ENCODE measurements at regions not wholly inside any gene's neighbourhood (a gene's known extent, or its start where the extent isn't known, plus 50 kb on each side); places are given as distances from the start of the nearest gene placed in this dataset.

DNA sequence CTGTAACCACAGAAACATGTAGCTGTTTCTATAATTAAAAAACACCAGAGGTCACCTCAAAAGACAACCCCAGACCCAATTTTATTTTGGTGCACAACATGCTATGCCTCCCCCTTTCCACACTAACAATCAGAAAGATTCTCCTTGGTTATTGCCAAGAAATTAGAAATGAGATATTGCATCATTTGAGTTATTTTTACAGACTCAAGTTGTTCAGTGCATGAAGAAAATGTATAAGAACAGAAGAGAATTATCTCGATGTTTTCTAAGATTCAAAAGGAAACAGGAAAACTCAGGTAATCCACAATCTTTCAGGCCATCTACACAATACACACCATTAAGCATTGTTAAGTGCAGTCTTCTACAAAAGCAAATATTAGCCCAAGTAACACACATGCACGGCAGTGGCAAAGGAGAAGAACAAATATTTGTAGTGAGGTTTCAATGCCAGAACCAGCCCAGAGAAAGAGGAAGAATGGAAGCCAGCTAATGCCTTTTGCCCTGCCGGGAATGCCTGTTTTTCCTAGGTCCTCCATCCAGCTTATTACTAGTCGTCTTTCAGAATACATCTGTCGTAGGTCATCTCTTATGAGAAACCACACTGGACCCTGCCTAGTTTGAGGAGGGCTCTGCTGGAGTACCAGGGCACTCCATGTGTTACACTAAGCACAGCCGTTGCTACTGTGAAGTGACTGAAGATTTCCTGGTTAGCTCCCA, 67.6 kb upstream of the C1GALT1 start:
- H3K4me1 ChIP-seq (ENCODE audit: control insufficient read depth, extremely low read depth, insufficient read depth, low read length) = no peaks in the 10 kb centered on the region
- no peak for FAIRE-seq
- H3K27ac ChIP-seq (ENCODE audit: control insufficient read depth, insufficient read depth, low read length) = no peak overlapping the region
- H3K36me3 ChIP-seq (ENCODE audit: control insufficient read depth in 2 of 2, extremely low read depth in 1 of 2, insufficient read depth in 2 of 2, low read length in 2 of 2) = no peaks in the 10 kb centered on the region
- H4K20me1 ChIP-seq (ENCODE audit: control insufficient read depth, extremely low read depth, insufficient read depth, low read length) = no peaks in the 10 kb centered on the region
- H3K27me3 ChIP-seq (ENCODE audit: control insufficient read depth, extremely low read depth, insufficient read depth, low read length) = no peaks in the 10 kb centered on the region
- no peaks in the 10 kb centered on the region for H3K9me1 ChIP-seq (ENCODE audit: control insufficient read depth, extremely low read depth, insufficient read depth, low read length)
- no peak for DNase-seq (ENCODE audit: low read depth, low spot score)
- no peaks in the 10 kb centered on the region for H3K79me2 ChIP-seq (ENCODE audit: control insufficient read depth, insufficient read depth, low read length)
- H3K9ac ChIP-seq (ENCODE audit: control insufficient read depth, extremely low read depth, insufficient read depth, low read length) = no peak overlapping the region
- no peak overlapping the region for H3K4me2 ChIP-seq (ENCODE audit: control insufficient read depth, extremely low read depth, insufficient read depth, low read depth, low read length)
- TF ChIP-seq, protein P1, sequence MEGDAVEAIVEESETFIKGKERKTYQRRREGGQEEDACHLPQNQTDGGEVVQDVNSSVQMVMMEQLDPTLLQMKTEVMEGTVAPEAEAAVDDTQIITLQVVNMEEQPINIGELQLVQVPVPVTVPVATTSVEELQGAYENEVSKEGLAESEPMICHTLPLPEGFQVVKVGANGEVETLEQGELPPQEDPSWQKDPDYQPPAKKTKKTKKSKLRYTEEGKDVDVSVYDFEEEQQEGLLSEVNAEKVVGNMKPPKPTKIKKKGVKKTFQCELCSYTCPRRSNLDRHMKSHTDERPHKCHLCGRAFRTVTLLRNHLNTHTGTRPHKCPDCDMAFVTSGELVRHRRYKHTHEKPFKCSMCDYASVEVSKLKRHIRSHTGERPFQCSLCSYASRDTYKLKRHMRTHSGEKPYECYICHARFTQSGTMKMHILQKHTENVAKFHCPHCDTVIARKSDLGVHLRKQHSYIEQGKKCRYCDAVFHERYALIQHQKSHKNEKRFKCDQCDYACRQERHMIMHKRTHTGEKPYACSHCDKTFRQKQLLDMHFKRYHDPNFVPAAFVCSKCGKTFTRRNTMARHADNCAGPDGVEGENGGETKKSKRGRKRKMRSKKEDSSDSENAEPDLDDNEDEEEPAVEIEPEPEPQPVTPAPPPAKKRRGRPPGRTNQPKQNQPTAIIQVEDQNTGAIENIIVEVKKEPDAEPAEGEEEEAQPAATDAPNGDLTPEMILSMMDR (optimal IDR thresholded peaks at IDR 0.05 in 1 of 3, IDR thresholded peaks at IDR 0.05 in 1 of 3, conservative IDR thresholded peaks at IDR 0.05 in 1 of 3; ENCODE audit: extremely low read depth in 1 of 3, insufficient read depth in 2 of 3, low read length in 3 of 3) = no peak
- TF ChIP-seq EZH2 (IDR thresholded peaks at IDR 0.05; ENCODE audit: low read length) = no peak
- H3K4me3 ChIP-seq (ENCODE audit: control insufficient read depth in 2 of 3, extremely low read depth in 1 of 3, insufficient read depth in 2 of 3, low read depth in 1 of 3, low read length in 3 of 3) = no peak overlapping the region
- dilution Hi-C loops (cut with MboI; ENCODE audit: extremely low pct_ligation_motif_present, low sequenced_read_pairs) = no loop called here
- H2AFZ ChIP-seq (ENCODE audit: control insufficient read depth, low read length) = no peak overlapping the region
- no peaks in the 10 kb centered on the region for H3K9me3 ChIP-seq (ENCODE audit: control insufficient read depth, low read depth, low read length)

DNA sequence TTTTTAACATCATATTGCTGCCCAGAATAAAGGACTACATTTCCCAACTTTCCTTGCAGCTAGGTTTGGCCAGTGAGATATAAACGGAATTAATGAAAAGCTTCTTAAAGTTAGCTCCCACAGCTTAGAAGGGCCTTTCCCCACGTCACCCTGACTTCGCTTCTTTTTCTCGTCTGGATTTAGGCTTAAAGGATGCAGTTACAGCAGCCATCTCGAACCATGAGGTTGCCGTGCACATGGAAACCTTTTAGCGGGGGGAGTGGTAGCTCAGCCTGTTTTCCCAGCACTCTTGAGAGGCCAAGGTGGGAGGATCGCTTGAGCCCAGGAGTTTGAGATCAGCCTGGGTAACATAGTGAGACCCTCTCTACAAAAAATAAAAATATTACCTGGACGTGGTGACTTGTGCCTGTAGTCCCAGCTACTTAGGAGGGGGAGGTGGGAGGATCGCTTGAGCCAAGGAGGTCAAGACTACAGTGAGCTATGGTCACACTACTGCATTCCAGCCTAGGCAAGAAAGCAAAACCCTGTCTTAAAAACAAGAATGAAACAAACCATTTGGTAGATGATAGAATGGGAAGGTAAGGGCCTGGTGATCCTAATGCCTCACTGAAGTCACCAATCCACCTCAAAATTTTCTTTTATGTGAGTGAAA, 64.3 kb upstream of the C1GALT1 start:
- TF ChIP-seq EZH2 (IDR thresholded peaks at IDR 0.05; ENCODE audit: low read length) = no peak
- TF ChIP-seq, protein P1 (optimal IDR thresholded peaks at IDR 0.05 in 1 of 3, IDR thresholded peaks at IDR 0.05 in 1 of 3, conservative IDR thresholded peaks at IDR 0.05 in 1 of 3; ENCODE audit: extremely low read depth in 1 of 3, insufficient read depth in 2 of 3, low read length in 3 of 3) = no peak
- Histone ChIP-seq H3K36me3 (ENCODE audit: control insufficient read depth in 2 of 2, extremely low read depth in 1 of 2, insufficient read depth in 2 of 2, low read length in 2 of 2) (no peaks in the 10 kb centered on the region), H3K9ac (ENCODE audit: control insufficient read depth, extremely low read depth, insufficient read depth, low read length) (no peak overlapping the region), H3K4me3 (ENCODE audit: control insufficient read depth in 2 of 3, extremely low read depth in 1 of 3, insufficient read depth in 2 of 3, low read depth in 1 of 3, low read length in 3 of 3) (no peak overlapping the region), H2AFZ (ENCODE audit: control insufficient read depth, low read length) (no peak overlapping the region), H4K20me1 (ENCODE audit: control insufficient read depth, extremely low read depth, insufficient read depth, low read length) (no peaks in the 10 kb centered on the region), H3K27me3 (ENCODE audit: control insufficient read depth, extremely low read depth, insufficient read depth, low read length) (no peaks in the 10 kb centered on the region), H3K4me1 (ENCODE audit: control insufficient read depth, extremely low read depth, insufficient read depth, low read length) (peaks cover 8% of the 10 kb centered on the region), H3K9me3 (ENCODE audit: control insufficient read depth, low read depth, low read length) (no peaks in the 10 kb centered on the region), H3K27ac (ENCODE audit: control insufficient read depth, insufficient read depth, low read length) (no peak overlapping the region), H3K4me2 (ENCODE audit: control insufficient read depth, extremely low read depth, insufficient read depth, low read depth, low read length) (no peak overlapping the region), H3K79me2 (ENCODE audit: control insufficient read depth, insufficient read depth, low read length) (no peaks in the 10 kb centered on the region), H3K9me1 (ENCODE audit: control insufficient read depth, extremely low read depth, insufficient read depth, low read length) (no peaks in the 10 kb centered on the region)
- DNase-seq (ENCODE audit: low read depth, low spot score) = no peak
- no peak for FAIRE-seq
- dilution Hi-C loops (cut with MboI; ENCODE audit: extremely low pct_ligation_motif_present, low sequenced_read_pairs) = no loop called here
